ENCODE measurements at regions not wholly inside any gene's neighbourhood (a gene's known extent, or its start where the extent isn't known, plus 50 kb on each side); places are given as distances from the start of the nearest gene placed in this dataset.

DNA sequence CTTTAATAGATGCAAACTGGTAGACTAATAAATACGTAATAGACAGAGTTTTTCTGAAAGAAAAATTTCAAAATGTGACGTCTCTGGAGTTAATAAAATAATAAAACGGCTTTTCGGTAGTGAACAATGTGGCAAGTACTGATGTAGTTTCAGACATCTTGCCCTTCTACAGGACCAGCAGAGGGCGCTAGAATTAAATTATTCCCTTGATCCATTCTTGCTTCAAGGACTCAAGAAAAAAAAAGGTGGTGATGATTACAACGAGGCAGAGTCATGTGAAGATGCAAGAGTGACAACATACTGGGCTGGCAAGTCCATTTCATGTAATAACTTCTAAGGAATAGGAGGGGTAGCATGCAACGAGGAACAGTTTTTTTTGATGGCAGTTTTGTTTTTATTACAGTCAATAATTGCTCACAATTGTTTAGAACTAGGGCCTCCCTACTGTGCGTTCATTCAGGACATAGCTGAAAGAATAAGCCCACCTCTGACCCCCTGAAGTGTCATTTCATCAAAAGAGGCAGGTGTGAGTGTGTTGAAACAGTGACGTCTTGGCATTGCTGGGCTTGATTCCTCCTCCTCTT lies 101.0 kb upstream of the GZMB start:
- TF ChIP-seq ZNF274 (IDR thresholded peaks at IDR 0.05; ENCODE audit: low read depth, low read length): no peak
- no peak for TF ChIP-seq YY1 (IDR thresholded peaks at IDR 0.05; ENCODE audit: insufficient read depth, insufficient read length)
- TF ChIP-seq SUZ12 (IDR thresholded peaks at IDR 0.05; ENCODE audit: extremely low read depth, insufficient read depth, insufficient read length): no peak

Data from NT2/D1 (cell line).